Vagina (tissue), 2 donors: ENCODE measurements at regions not wholly inside any gene's neighbourhood (a gene's known extent, or its start where the extent isn't known, plus 50 kb on each side); places are given as distances from the start of the nearest gene placed in this dataset.

Source experiments
- POLR2A ChIP-seq, 2 donors: fragments of 450-650 bp; IDR thresholded peaks; one replicate each; pipeline ENCODE4 v1.6.1; 2017; ENCODE audit warnings: antibody characterized with exemption in 2 of 2, mild to moderate bottlenecking in 2 of 2, moderate library complexity in 2 of 2
- TF ChIP-seq, protein P1 (sequence below), 3 experiments: fragments of 450-650 bp in 2 of 3; fragments of 200-600 bp in 1 of 3; sonication (generic) in 1 of 3; IDR thresholded peaks; one replicate each; pipeline ENCODE4 v1.5.1; 2017 to 2019; ENCODE audit warnings: antibody characterized with exemption in 3 of 3, mild to moderate bottlenecking in 2 of 3, moderate library complexity in 2 of 3

DNA sequence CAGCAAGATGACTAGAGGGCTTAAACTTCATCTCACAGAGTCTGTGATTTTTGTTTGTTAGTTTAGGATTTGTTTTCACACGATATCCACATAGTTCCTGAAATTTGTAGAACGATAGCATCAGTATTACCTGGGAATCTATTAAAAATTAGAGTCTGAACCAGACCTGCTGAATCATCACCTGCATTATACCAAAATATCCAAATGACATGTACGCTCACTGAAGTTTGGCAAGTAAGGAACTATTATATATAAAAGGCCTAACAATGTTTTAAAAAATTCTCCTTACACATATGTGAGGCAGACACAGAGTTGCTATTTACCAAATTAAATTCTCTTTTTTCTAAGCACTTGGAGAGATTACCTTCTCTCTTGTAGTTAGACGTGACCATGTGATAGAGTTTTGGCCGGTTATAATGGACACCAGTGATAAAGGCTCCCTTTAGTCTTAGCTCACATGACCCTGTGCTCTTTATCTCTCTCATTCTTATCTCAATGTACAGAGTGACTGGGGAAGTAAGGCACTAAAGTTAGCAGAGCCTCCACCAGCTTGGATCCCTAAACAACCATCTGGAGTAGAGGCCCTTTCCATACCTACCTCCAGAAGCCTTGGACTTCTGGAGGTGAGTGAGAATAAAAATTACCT, 363.1 kb downstream of the DSC3 start:
- no peak for TF ChIP-seq POLR2A (IDR thresholded peaks at IDR 0.05)
- TF ChIP-seq, protein P1, sequence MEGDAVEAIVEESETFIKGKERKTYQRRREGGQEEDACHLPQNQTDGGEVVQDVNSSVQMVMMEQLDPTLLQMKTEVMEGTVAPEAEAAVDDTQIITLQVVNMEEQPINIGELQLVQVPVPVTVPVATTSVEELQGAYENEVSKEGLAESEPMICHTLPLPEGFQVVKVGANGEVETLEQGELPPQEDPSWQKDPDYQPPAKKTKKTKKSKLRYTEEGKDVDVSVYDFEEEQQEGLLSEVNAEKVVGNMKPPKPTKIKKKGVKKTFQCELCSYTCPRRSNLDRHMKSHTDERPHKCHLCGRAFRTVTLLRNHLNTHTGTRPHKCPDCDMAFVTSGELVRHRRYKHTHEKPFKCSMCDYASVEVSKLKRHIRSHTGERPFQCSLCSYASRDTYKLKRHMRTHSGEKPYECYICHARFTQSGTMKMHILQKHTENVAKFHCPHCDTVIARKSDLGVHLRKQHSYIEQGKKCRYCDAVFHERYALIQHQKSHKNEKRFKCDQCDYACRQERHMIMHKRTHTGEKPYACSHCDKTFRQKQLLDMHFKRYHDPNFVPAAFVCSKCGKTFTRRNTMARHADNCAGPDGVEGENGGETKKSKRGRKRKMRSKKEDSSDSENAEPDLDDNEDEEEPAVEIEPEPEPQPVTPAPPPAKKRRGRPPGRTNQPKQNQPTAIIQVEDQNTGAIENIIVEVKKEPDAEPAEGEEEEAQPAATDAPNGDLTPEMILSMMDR (IDR thresholded peaks at IDR 0.05) = no peak
